ENCODE measurements at regions not wholly inside any gene's neighbourhood (a gene's known extent, or its start where the extent isn't known, plus 50 kb on each side); places are given as distances from the start of the nearest gene placed in this dataset.
"Not testable (repeated sequence)": the region's sequence is repeated elsewhere in the genome, so short reads cannot be mapped to it uniquely, and the experiment has no call there.

DNA sequence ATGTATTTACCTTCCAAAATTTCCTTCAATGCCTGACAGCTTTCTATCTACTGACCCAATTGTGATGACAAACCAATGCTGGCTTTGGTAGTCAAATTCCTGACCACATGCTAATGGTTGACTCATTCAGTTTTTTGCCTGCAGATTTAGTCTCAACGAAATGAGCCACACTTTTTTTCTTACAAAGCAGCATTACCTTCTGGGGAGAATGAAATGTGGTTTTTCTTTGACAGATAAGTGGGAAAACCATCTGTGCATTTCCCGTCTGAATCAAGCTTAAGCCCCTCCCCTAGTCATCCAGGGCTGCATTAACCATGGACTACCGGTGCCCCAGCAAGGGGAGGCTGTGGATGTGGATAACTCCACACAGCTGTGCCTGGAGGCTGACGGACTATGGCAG is 99.6 kb upstream of the TAF11L2 start:
- in situ Hi-C loops (cut with HindIII; ENCODE audit: low sequenced_read_pairs) = no loop called here

DNA sequence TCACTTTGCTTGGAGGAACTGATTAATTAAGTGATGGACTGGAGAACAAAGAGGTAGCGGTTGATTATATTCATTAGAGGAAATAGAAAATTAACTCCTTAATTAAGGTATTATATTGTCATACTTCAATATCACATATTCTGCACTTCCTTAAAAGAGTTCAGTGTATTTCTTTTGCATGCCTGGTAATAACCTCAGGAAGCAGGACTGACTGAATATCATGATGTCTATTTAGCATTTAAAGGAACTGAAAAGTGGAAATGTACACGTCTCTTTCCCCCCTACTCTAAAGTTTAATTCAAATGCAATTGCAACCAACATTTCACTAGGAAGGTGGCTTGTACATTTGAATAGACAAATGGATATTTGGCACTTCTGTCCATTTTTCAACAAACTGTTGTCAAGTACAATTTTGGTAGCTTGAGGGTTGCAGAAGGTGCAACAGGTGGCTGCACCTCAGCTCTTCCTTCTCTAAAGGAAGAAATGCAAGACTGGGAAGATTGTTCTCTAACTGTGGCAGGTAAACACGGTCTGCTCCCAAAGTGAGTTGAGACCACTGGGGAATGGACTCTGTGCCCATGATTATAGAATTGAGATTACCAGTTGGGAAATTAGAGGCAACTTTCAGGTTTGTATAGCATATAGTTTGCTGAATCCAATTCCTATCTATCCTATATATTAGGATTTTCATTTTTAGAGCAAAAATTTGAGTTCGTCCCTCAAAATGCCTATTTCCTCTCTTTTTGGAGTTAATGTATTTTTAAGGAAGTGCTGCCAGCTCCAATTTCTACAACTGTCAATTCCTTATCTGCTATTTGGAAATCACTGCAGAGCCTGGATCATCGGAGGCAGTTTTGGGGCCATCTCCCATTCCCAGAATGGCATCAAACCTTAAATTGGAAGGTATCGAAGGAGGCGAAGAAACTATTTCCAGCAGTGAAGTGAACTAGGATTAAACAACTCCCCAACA is 98.9 kb upstream of the TAF11L2 start:
- in situ Hi-C loops (cut with HindIII; ENCODE audit: low sequenced_read_pairs) = no loop called here

More for the DNA sequence above, 99.6 kb upstream of the TAF11L2 start:
- no peak for DNase-seq (ENCODE audit: low spot score)

DNA sequence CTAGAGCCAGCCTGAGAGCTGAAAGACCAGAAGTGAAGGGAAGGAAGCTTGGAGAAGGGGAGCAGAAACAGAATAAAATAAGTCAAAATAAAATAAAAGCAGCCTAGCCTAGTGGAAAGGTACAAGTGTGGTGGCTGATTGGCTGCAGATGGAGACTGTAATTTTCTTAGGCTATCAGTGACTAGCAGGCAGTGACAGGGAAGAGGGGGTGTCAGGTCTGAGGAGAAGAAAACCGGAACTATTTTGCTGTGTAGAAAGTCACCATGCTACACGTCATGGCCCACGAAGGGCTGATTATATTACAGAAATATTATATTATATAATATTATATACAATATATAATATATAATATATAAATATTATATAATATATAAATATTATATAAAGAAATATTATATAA is 98.1 kb upstream of the TAF11L2 start:
- in situ Hi-C loops (cut with HindIII; ENCODE audit: low sequenced_read_pairs) = no loop called here
- DNase-seq (ENCODE audit: low spot score) = no peak

More for the DNA sequence above, 98.9 kb upstream of the TAF11L2 start:
- DNase-seq (ENCODE audit: low spot score) = no peak

DNA sequence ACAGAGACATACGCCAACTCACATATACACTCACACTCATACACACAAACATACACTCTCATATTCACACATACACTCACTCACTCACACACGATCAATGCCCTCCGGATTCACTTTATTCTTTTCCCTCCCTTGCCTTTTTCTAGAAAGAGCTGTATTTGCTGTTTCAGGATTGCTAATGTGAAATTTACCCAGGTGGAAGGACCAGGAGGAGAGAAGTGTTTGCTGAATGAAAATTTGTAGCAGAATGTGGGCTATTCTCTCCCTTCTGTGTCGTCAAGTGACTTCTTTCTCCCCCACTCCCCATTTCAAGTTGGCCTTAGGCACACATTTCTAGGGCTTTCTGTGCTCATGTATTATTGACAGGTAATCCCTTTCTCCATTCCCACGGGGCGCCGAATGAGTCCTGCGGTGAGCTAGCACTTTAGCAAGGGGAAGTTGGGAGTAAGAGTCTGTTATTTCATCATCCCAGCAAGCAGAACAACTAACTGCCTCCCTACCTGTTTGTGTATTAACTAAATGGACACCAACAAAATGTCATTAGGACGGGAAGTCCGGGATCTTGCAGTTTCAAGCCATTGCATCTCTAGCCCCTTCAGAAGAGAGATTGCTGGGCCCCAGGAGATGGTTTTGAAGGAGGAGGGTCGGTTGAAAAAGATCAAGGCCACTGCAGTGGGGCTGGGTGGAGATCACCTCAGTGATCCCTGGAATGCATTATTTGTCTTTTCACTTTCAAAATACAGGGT is 97.1 kb upstream of the TAF11L2 start:
- DNase-seq (ENCODE audit: low spot score) = no peak
- in situ Hi-C loops (cut with HindIII; ENCODE audit: low sequenced_read_pairs) = no loop called here

DNA sequence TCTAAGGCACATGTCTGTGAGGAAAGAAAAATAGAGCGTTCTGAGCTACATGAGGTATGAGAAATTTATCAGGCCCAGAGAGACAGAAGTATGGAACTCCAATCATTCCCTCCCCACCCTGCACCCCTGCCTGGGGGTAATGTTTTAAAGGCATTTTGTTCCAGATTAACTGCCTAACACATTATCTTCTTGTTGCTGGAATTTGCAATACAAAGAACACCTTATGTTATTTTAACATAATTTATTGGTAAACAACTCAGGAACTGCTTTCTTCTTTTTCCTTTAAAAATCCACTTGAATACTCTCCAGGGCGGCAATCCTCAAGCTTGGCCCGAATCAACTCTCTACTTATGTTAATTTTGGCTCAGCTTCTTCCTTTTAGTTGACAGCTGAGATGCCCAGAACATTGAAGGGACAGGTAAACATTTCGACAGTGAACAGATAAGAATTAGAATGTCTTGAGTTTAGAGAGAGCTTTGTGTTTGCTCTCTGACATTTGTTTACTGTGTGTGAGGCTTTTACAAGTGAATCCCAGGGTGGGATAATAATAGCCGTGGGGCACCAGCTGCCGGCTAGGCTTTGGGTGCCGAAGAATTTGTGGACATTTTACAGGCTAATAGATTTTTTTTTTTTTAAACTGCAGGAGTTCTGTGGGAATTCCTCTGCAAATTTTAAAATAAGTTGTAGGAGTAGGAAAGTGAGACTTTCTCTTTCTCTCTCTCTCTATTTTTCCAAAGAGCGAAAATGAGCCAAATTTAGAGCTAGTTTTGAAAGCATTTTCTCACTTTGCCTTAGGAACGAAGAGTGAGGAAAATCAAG is 96.4 kb upstream of the TAF11L2 start:
- DNase-seq (ENCODE audit: low spot score) = no peak
- in situ Hi-C loops (cut with HindIII; ENCODE audit: low sequenced_read_pairs) = no loop called here

DNA sequence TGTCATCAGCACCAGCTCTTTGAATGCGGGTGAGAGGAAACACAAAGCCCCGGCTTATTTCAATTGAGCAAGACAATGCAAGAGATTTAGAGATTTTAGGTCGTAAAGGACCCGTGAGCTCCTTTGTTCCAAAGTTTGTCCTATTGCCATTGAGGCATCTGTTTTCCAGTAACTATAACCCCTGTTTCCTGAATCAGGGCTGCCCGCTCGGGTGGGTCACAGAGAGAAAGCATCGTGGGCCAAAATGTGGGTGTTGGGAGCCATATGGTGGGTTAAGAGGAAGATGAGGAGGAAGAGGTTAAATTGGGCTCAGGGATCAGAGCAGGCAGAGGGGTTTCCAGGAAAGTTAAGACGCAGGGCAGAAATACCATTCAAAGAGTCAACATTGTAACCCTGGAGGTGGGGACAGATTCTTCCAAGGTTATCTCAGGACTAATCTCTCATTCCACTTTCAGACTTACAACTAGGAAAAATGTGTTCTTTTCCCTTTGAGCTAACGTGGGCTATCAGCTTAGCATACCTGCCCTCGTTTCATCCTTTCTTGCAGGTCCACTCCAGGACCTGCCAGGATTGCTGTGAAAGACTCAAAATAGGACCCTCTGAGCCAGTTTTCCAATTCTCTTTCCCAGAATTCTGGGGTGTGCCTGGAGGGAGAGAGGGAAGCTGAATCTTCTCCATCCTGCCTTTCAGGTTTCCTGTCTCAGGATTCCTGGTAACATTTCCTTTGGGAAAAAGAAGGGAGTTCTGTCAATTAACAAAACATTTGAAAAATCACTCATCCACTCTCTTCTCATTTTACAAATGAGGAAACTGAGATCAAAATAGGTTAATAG is 95.5 kb upstream of the TAF11L2 start:
- in situ Hi-C loops (cut with HindIII; ENCODE audit: low sequenced_read_pairs) = no loop called here
- DNase-seq (ENCODE audit: low spot score) = no peak

DNA sequence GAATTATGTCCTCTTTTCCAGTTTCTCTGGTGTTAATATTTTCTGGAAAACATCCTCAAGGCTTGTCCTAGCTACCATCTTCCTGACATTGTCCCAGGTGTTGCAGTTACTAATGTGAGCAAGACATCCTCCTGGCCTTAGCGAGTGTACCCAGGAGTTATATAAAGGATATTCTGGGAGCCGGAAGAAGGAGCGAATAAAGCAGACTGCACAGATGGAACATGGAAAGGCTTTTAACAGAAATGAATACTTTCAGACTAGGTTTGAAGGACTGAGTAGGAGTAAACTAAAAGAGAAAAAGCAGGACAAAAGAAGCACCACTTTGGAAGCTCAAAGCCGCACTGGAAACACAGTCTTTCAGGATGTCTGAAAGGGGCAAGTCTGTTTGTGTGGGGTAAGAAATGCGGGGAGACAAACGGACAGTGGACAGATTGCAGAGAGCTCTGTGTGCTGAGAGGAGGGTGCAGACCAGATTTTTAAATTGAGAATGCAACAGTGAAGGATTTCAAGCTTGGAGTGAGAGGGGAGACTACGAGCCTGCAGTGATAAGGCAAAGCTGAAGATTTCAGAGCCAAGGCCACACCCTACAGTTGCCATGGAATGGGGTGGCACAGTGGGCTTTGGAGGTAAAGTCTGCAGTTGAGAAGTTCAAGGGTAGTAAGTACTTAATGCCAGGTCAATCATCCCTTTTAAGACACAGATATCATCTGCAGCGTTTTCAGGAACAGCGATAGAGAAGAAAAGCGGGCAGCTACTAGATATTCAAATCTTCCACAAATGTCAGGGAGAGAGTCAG is 94.1 kb upstream of the TAF11L2 start:
- in situ Hi-C loops (cut with HindIII; ENCODE audit: low sequenced_read_pairs) = no loop called here
- DNase-seq (ENCODE audit: low spot score) = no peak

DNA sequence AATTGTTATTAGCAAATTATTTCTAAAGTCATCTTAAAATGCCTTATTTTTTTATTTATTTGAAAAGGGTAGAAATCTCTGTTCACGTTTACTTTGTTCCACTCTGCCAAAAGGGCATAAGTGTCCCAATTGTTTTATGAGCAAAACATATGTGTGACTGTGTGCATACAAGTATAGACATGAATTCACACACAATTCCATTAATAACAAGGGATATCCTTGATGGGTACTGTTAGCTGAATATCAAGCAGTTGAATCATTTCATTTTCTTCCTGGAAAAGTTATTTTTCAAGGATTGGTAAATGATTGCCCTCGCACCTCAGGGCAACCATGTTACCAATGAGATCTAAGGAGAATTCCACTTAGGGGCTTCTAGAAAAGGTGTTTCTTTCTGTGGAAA is 92.1 kb upstream of the TAF11L2 start:
- in situ Hi-C loops (cut with HindIII; ENCODE audit: low sequenced_read_pairs) = no loop called here
- no peak for DNase-seq (ENCODE audit: low spot score)

DNA sequence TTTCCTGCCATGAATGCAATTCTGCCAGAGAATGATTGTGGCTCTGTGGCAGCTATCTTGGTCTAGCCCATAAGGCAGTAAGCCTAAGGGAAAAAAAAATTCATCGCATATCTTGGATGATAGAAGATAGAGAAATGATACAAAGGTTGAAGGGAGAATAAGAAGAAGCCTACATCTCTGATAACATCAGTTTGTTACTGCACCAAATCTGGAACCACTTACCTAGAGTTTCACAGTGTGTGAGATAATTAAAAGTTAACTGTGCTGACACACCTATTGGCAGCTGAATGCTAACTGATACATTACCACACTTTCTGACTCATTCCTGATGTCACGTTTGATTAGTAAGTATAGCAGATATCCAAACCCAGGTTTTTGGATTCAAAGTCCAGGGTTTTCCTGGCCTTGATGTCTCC is 91.6 kb upstream of the TAF11L2 start:
- in situ Hi-C loops (cut with HindIII; ENCODE audit: low sequenced_read_pairs) = no loop called here
- no peak for DNase-seq (ENCODE audit: low spot score)

DNA sequence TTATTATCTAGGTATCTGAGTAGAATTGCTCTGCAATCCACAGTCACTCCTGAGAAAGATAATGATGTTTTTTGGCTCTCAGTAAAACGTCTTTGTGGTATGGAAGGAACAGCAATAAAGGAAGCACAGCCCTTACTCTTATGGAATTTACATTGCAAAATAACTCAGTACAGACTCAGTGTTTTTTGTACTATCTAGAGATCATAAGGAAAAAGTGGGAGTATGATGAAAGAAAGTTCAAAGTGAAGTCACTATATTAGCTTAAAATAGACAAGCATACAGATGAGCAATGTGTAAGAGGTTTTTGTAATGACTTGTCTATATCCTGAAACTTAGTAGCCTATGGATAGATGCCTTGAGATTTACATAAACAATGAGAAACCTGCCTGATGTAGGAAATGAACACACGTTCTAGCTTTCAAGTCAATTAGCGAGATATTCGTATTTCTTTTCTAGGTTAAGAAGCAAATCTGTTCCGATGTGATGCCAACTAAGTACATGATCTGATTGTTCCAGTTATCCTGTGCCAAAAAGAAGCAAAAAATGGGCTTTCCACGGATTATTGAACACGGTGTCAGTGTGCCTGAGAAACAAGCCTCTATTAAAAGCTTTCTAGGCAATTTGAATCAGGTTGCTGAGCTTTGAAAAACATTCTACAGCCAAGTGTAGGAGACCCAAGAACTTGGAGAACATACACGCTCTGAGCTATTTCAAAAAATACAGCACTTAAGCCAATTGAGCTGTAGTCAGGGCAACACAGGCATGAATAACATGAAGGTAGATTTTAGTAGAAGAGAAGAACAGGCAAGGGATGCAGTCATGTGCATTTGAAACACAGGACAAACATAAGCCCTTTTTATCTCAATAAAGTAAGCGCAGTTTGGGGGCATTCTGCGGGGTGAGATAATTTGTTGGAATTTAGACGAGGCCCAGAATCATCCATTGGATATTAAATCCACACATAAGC is 86.3 kb upstream of the TAF11L2 start:
- in situ Hi-C loops (cut with HindIII; ENCODE audit: low sequenced_read_pairs) = no loop called here
- DNase-seq (ENCODE audit: low spot score) = peak; percentile 16

DNA sequence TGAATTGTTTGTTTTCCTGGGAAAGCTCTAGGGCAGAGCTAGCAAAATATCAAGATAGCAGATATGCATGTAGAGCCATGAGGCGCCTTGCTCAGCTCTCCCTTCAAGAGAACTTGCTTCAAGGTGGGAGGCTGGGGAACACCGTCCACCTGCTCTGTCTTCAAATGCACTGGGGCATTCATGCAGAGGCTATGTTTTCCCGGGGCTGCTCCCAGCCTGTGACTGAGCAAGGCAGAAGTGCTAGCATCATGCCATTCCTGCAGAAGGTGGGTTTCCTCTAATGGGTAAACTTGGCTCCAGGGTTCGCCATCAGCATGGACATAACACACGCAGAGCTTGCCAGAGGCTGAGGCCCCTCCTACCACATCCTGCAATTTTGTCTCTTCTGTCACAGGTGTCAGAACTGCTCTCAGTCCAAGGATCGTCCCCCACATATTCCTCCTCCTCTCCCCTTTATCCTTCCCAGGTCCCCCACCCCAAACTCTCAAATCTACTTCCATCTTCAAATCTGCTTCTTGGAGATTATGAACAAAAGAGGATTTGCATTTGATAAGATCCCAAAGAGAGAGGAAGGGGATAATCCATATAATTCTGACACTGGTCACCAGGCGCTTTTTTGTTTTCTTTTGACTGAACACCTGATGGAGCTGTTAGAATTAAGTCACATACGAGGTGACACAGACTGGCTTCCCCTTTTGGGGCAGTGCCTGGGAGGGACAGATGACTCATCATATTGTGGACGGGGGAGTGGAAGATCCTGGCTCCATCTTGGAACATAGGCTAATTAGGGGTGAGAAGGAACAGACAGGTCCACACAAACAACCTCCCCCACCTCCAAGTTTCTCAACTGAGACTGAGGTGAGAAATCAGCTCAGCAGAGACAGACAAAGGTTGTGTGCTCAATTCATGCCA is 85.0 kb upstream of the TAF11L2 start:
- in situ Hi-C loops (cut with HindIII; ENCODE audit: low sequenced_read_pairs) = no loop called here
- DNase-seq (ENCODE audit: low spot score) = no peak

DNA sequence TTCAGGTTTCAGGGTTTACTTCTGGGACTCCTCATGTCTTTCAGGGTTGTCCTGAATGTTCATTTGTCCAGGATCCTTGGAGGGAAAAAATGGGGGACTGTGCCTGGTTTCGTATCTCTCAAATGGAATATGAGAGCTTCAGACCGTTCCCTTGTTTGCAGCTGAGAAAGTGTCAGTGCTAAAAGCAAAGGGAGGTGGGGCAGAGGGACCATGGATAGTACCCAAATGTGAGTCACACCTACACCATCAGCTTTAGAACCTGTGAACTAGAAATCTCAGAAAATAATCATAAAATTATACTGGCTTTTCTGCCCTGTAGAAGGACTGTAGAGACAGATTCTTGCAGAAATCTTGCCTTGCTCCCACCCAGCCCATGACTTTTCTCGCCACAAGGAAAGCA is 84.3 kb upstream of the TAF11L2 start:
- in situ Hi-C loops (cut with HindIII; ENCODE audit: low sequenced_read_pairs) = no loop called here
- DNase-seq (ENCODE audit: low spot score) = no peak

DNA sequence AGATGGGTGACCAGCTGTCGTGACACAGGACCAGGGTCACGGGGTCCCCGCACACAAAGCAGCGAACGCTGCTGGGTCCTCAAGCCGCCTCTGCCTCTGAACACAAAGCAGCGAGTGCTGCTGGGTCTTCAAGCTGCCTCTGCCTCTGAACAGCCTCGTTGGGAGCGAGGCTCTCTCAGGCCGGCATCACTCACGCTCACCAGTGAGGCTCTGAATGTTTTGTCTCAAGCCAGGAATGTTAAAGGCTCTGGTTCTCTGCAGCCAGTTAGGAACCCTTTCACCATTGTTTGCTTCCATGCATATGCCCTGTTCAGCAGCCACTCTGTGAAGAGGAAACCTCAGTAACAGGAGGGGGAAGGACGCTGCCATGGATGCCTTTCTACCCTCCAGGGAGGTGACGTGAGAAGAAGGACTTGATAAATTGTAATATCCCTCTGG is 82.7 kb upstream of the TAF11L2 start:
- DNase-seq (ENCODE audit: low spot score) = peak; percentile 11
- in situ Hi-C loops (cut with HindIII; ENCODE audit: low sequenced_read_pairs) = no loop called here

DNA sequence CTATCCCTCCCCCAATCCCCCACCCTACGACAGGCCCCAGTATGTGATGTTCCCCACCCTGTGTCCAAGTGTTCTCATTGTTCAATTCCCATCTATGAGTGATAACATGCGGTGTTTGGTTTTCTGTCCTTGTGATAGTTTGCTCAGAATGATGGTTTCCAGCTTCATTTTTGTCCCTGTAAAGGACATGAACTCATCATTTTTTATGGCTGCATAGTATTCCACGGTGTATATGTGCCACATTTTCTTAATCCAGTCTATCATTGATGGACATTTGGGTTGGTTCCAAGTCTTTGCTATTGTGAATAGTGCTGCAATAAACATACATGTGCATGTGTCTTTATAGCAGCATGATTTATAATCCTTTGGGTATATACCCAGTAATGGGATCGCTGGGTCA is 81.7 kb upstream of the TAF11L2 start:
- DNase-seq (ENCODE audit: low spot score); in situ Hi-C loops (cut with HindIII; ENCODE audit: low sequenced_read_pairs): not testable (repeated sequence)

DNA sequence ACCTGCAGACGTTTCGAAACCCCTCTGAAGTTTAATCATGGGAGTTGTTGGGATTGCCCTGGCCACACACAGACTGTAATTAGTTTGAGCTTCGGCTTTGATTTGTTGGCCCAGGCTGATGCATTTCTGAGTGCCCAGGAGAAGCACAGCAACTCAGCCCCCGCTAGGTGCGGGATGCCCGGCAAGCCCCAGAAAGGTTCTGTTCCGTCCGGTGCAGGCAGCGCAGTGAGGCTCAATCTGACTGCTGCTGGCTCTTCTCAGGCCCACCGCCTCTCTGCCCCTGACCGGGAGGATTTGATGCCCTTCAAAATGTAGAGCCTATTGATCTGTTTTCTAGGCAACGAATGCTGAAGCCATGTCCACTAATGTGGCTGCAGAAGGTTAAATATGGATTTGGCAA is 73.4 kb upstream of the TAF11L2 start:
- in situ Hi-C loops (cut with HindIII; ENCODE audit: low sequenced_read_pairs) = no loop called here
- DNase-seq (ENCODE audit: low spot score) = no peak

All from G401 (cell line).